ENCODE measurements at regions not wholly inside any gene's neighbourhood (a gene's known extent, or its start where the extent isn't known, plus 50 kb on each side); places are given as distances from the start of the nearest gene placed in this dataset.

DNA sequence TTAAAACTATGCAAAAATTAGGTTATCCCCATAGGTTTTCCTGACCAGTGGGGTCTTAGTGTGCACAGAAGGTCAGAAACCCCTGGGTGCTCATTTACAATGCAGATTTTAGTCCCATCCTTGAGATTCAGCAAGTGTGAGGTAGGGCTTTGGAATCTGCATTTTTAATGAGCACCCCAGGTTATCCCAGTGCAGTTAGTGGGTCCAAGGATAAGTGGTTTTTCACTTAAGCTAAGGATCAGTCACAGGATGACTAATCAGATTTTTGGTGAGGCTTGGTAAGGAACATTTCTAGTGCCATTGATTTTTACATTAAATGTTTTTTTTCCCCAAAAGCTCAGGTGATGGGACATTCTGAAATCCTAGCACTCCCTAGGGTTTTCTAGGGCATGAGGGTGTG is 50.7 kb upstream of the MGAT5 start:
- DNase-seq (ENCODE audit: low read depth): no peak
